ENCODE measurements at regions not wholly inside any gene's neighbourhood (a gene's known extent, or its start where the extent isn't known, plus 50 kb on each side); places are given as distances from the start of the nearest gene placed in this dataset.

DNA sequence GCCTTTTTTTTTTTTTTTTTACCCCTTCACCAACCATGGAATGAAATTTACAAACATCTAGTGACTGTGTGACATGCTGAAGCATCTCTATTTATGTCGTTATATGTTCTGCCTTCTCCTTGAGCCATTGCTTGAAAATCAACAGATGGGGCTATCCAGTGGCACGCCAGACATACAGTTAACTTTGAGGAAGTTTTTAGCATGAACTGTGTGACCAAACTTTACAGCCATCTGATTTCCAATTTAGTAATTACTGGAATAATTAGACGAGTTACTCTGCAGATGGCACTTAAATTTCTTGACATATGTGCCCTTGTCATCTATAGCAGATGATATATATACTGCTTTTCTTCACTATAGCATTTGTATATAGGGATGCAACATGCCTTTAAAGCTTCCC lies 192.1 kb downstream of the SNAPC1 start:
- TF ChIP-seq POLR2A (IDR thresholded peaks at IDR 0.05; ENCODE audit: low read depth, low read length) (no peak), CTCF (conservative IDR thresholded peaks at IDR 0.05; ENCODE audit: low read depth, low read length) (no peak), MAZ (IDR thresholded peaks at IDR 0.05; ENCODE audit: borderline replicate concordance, low read depth, low read length) (no peak), FOS (IDR thresholded peaks at IDR 0.05; ENCODE audit: low read depth, low read length) (no peak), BHLHE40 (IDR thresholded peaks at IDR 0.05; ENCODE audit: low read depth, low read length) (no peak), CEBPB (IDR thresholded peaks at IDR 0.05; ENCODE audit: low read depth, low read length) (no peak)
- TF ChIP-seq, protein P1, sequence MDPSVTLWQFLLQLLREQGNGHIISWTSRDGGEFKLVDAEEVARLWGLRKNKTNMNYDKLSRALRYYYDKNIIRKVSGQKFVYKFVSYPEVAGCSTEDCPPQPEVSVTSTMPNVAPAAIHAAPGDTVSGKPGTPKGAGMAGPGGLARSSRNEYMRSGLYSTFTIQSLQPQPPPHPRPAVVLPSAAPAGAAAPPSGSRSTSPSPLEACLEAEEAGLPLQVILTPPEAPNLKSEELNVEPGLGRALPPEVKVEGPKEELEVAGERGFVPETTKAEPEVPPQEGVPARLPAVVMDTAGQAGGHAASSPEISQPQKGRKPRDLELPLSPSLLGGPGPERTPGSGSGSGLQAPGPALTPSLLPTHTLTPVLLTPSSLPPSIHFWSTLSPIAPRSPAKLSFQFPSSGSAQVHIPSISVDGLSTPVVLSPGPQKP (IDR thresholded peaks at IDR 0.05; ENCODE audit: borderline replicate concordance, low read depth, low read length): no peak

Measured in IMR-90 (cell line).